NT2/D1 (cell line): ENCODE measurements at regions not wholly inside any gene's neighbourhood (a gene's known extent, or its start where the extent isn't known, plus 50 kb on each side); places are given as distances from the start of the nearest gene placed in this dataset.

Experiments used
- SUZ12 ChIP-seq: IDR thresholded peaks from 2 replicates; pipeline ENCODE4 v1.6.1; 2011; ENCODE audit not compliant: insufficient read length, insufficient read depth; ENCODE audit errors: extremely low read depth
- YY1 ChIP-seq: IDR thresholded peaks from 2 replicates; pipeline ENCODE4 v1.6.1; 2011; ENCODE audit not compliant: insufficient read length, insufficient read depth
- ZNF274 ChIP-seq: IDR thresholded peaks from 2 replicates; pipeline ENCODE4 v1.6.1; 2011; ENCODE audit warnings: mild to moderate bottlenecking, low read depth, low read length

DNA sequence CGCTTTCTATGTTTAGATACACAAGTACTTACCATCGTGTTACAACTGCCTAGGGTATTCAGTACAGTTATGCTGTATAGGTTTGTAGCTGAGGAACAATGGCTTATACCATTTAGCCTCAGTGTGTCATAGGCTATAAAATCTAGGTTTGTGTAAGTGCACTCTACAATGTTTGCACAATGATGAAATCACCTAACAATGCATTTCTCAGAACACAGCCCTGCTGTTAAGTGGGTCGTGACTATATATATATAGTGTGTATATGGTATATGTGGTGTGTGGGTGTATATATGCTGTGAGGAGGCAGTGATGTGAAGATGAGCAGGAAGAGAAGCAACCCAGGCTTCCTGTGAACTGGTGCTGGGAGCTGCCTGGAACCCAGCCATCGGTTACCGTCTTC, 65.6 kb upstream of the MKI67 start:
- TF ChIP-seq SUZ12 (no peak), YY1 (no peak), ZNF274 (no peak)
